GM20431 (cell line): ENCODE measurements at regions not wholly inside any gene's neighbourhood (a gene's known extent, or its start where the extent isn't known, plus 50 kb on each side); places are given as distances from the start of the nearest gene placed in this dataset.

Source experiments
- in situ Hi-C: fragments of 300-500 bp; cut with MseI, MboI; formaldehyde crosslinking; loops from one replicate; pipeline ENCODE4 v1.15.0; 2020; ENCODE audit warnings: low sequenced_read_pairs; ENCODE audit not compliant: unreplicated experiment

DNA sequence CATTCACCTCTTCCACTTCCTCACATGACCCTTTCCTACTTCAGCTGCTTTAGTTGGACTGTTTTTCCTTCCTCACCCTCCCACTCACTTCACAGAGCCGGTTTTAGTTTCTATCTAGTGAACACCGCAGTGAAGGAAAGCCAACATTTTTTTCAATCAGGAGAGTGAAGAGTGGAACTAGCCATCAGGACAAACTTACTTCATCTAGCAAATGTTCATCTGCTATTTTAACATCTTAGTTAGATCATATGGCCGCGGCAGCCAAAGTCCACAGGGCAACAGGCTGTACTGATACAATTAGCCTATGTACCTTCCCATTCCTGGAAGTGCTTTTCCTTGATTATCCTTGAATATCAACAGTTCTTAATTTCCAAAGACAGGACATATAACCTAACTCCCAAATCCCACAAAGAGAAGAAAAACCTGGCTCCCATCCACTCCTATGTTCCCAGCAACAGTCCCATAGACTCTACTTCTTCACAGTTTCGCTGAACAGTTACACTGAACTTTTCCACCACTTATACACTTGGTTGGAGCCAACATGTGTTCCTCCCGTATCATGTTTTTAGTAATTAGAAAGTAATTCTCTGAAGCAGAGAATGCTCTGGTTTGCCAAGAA, 456.2 kb upstream of the THBS1 start:
- in situ Hi-C loops: no loop called here

DNA sequence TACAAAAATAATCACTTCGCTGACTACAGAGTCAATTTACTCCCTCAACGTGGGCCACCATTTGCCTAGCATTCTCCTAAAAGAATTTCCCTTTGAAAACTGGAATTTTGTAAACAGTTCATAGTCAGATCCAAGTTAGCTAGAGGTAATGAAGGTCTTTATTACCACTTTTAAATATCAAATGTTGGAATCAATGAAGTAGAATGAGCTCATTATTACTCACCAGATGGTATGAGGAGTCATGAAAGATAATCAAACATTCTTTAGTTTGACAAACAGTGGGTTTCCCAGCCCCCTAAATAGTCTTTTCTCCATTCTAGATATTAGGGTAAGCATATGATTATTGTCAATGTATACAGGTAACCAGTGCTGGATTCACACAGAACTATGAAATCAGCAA, 455.7 kb upstream of the THBS1 start:
- in situ Hi-C loops: no loop called here

DNA sequence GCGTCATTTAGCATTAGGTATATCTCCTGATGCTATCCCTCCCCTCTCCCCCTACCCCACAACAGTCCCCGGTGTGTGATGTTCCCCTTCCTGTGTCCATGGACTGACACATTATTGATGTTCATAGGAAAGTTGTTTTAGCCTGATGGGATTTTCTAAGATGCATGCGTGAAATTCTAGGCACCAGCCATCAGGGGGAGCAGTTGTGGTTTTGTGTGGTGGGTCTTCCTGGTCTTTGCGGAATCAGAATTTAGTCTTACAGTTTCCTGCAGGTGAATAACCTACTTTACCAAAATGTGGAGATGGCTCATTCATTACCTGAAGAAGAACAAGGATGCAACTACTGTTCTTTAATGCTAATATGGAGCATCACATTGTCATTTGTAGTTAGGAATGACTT, 455.0 kb upstream of the THBS1 start:
- in situ Hi-C loops: no loop called here

DNA sequence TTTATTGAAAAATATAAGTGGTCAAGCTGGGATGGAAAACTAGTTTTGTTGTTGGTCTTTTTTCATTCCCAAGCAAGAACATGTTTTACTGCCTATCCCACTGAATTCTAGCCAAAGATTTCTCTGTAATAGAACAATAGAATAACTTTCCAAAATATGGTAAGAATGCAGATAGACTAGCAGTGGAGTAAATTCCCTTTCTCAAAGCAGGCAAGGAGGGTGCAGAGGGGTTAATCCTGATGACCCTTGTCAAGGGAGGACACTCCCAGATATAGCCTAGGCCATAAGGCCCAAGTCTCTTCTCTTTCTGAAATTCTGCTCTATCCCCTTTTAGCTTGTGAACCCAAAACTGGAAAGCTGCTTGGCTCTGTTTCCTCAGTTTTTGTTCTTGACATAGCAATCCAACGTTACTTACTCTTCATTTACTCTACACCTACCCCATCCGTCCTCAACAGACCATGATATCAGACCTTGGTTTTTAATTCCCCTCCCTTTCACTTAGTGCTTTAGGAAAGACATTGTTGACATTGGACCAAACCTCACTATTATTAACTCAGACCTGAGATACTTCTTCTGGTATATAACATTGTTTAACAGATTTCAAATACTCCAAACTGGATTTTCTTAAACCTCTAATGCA, 453.6 kb upstream of the THBS1 start:
- in situ Hi-C loops: no loop called here

DNA sequence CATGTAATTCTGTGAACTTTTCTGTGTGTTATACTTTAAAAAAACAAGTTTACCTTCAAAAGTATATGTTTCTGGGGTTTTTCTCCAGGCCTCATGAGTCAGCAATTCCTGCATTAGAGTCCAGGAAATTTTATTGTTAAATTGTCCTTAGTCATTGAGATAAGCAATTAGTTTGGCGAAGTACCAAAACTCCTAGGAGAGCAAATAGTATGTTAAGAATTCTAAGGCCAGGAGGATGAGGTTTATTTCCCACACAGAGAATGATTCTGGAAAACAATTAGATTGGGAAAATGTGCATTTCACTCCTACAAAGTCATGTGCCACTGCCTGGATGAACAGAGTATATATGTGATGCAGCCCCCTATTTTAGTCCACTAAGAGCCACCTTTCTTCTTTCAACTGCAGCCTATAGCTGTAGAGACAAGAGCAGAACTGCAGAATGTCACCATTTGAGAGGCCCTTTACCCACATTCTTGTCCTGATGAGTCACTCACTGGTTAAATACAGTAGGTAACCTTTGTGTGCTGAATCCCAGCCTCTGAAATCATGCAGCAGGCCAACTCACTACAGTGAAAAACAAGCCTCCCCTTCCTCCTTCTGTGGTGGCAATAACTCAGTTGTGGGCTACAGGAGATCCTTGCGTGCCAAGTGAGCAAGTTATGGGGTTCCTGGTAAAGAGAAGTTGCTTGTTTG, 452.8 kb upstream of the THBS1 start:
- in situ Hi-C loops: no loop called here

DNA sequence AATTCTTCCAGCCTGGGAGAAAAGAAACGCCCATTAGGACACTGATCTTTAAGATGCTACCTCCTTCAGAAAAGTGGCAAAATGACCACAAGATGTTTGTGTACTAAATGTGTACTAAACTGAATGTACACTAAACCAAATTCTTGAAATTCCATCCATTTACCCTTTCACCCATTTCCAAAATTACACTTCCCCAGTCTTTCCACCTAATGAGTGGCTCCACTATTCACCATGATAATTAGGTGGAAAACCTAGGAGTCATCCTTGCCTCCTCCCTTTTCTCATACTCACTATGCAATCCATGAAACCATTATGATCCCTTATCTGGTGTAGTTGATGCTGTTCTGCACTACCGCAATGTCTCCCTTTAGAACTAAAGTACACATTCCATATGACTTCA, 452.1 kb upstream of the THBS1 start:
- in situ Hi-C loops: no loop called here

DNA sequence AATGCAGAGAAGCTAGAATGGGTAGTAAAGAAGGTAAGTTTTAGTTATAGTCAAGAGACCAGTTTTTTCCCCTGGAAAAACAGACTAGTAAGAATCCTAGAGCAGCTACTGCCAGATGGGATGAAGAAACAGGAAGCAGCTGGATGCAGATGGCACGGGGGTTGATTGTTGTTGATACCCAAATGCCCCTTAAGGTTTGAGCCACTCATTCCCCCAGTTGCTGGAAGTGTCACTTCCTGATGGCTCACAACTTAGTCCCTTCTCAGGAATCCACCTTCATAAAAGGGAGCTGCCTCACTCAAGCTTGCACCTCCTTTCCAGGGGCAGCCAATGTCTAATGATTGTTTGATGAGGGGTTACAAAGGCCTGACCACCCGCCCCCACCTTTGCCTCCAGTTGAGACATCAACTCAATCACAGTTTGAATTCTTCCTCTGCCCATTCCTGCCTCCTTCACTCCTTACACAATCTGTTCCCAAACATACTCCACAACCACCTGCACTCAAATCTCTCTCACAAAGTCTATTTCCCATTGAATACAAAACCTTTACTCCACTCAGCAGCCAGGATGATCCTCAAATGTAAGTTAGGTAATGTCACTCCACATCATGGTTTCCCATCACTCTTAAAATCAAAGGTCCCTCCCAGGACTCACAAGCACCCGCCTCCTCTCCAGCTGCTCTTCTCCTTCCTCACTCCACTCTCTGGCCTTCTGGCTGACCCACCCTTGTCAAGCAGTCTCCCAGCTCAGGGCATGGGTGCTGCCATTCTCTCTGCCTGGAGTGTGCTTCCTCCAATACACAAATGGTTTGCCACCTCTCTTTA, 450.1 kb upstream of the THBS1 start:
- in situ Hi-C loops: no loop called here

DNA sequence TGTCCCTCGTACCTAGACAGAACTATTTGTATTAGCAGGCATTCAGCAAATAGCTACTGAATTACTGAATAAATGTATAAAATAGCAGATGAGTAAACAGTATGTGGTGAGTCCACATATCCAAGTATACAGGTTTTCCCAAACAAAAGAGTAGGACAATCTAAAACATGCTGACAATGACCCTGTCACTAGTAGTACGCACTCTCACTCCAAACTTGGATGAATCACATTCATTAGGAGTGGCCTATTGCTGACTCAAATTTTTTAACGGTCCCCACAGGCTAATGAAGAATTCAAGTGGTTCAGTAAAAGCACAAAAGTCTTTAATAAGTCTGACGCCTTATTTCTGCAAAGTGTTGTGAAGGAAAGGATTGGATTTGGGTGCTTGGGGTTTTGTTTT, 449.3 kb upstream of the THBS1 start:
- in situ Hi-C loops: no loop called here

DNA sequence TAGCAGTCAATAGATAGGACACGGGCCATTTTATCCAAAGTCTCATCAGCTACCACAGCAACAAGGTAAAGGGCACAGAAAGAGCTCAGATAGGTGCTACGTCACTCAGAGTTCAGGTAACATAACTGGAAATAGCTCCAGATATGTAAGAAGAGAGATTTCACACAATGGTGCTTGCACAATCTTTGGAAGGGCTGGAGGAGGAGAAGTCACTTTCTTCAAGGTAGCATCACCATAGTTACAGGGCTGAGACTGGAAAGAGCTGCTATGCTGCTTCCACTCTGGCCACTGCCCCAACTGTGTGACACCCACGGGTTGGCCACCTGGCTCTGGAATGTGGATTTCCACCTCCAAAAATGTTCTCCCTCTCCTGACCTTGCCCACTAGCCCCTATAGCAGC, 448.8 kb upstream of the THBS1 start:
- in situ Hi-C loops: no loop called here

DNA sequence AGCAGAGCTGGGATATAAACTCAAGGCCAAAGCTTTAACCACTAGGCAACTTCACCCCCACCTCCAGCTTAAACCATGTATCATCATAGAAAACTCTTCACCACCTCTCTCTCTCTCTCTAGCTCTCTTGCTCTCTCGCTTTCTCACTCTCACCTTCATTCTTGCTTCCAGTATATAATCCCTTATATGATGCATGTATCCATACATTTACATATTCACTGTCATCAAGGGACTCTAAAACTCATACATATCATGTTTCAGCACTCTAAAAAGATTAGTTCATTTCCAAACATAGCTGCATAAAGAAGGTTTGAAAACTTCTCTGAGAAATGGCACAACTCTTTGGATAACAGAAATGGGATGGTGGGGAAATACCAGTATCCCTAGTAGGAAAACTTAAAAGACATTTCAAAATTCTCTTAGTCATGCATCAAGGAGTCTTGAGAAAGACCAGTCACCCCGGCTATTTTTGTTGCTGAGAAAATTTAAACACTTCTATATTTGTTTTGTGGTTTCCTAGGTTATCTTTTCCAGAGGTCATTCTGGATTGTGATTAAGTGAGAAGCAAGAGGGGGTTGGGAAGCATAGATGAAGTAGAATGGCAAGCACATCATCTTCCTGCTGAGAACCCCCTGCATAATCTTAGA, 447.8 kb upstream of the THBS1 start:
- in situ Hi-C loops: no loop called here

DNA sequence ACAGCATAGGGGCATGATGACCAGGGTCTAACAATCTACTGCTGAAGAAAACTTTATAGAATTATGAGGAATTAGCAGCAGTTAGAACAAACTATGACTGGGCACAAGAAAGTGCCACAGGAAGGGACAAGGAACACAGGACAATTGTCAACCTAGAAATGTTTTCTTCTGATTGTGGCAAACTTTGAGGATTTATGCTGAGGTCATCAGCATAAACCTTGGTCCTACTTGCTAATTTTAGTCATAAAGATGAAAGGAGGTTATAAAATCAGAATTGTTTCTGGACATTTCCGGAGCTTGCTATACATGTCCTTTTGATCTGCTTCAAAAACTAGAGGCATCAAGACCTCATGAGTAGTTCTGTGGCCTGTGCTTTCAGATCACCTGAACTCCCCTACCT, 446.6 kb upstream of the THBS1 start:
- in situ Hi-C loops: no loop called here

DNA sequence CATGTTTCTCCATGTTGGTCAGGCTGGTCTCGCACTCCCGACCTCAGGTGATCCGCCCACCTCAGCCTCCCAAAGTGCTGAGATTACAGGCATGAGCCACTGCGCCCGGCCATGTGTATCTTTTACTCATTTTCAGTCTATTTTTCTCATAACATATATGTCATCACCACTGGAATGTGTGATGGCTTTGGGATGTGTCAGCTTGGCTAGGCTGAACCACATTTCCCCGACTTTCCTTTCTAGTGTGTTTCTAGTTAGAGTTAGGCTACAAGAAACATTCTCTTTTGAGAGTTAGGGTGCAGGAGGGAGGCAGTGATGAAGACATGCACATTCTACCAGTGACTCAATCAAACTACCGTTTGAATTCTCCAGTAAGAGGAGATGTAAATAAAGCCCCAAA, 444.9 kb upstream of the THBS1 start:
- in situ Hi-C loops: no loop called here

DNA sequence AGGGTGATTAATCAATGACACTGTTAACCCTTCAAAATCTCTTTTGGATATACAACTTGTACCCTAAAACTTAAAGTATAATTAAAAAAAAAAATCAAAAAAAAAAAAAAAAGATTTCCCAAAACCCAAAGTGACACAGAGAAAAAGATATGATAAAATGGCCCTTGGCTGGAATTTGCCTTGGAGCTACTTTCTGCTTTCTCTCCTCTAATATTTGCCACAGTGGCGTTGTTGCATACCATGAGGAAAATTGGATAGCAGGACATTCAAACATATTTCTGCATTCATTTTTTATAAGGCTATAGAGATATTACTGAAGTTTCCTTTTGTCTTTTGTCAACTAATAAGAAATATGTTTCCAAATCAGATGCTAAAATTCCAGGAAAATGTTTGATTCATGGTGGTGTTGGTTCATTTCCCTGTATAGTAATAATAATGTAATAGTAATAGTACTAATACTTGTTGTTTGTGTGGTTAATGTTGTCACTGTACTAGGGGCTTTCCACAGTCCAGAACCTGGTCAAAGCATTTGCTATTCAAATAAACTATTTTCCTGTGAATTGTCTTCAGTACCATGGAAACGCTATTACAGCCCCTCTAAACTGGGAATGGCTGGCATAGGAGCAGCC, 441.3 kb upstream of the THBS1 start:
- in situ Hi-C loops: no loop called here

DNA sequence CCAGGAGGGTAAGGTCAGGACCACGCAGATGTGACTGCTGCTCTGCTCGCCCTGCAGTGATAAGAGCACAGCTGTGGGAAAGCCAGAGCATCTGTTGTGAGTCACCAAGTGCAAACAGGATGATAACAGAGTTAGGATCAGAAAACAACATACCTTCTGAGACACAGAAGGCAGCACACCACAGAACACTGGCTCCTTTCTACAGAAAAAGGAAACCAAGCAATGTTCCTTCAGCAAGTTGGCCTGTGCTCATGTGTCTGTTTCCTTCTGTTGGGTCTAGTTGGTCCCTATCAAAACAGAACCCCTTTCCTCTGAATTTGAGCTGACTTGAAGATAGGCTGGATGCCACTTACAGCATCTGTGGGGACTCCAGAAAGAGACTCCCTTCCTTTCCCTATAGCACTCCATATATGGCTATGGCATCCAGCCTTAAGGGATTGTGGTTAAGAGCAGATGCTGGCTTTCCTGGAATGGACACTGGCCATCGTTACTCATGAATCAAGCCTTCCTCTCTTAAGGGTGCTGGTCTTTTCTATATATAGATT, 440.7 kb upstream of the THBS1 start:
- in situ Hi-C loops: no loop called here

DNA sequence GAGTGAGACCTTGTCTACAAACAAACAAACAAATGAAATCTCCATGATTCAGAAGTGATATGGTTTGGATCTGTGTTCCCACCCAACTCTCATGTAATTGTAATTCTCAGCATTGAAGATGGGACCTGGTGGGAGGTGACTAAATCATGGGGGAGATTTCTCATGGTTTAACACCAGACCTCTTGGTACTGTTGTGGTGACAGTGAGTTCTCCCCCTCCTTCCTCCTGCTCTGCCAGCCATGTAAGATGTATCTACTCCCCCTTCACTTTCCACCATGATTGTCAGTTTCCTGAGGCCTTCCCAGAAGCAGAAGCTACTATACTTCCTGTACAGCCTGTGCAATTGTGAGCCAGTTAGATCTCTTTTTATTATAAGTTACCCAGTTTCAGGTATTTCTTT, 438.4 kb upstream of the THBS1 start:
- in situ Hi-C loops: no loop called here

DNA sequence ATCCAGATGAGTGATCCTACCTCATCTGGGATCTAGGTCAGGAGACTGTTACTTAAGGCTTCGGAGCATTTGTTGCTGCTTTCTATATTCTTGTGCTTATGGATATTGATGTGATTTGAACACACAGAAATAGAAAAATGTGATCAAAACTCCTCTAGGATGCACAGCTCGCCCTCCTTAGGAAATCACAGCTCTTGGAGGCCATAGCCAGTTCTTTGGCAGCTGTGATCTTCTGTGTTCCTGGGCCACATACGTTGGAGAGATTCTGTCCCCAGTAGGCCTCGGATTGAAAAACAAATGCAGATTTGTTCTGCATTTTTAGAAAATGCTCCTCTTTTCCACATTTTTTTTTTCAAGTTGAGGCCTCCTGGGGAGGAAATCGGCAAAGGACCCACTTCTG, 437.4 kb upstream of the THBS1 start:
- in situ Hi-C loops: no loop called here

DNA sequence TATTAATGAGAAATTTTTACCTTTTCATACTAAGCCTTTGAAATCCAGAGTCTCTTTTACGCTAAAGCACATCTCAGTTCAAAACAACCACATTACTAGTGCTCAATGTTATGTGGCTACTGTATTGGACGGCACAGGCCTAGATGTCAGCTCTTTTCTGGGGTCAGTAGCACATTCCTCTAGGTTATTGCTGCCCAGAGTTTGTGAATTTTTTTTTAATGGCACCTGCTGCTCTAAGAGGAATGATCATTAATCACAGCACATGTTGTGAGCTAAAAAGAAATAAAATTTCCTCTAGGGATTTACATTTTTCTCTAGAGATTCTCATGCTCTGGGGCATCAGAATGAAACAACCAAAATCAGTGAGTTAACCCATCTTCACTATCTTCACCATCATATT, 436.8 kb upstream of the THBS1 start:
- in situ Hi-C loops: no loop called here

DNA sequence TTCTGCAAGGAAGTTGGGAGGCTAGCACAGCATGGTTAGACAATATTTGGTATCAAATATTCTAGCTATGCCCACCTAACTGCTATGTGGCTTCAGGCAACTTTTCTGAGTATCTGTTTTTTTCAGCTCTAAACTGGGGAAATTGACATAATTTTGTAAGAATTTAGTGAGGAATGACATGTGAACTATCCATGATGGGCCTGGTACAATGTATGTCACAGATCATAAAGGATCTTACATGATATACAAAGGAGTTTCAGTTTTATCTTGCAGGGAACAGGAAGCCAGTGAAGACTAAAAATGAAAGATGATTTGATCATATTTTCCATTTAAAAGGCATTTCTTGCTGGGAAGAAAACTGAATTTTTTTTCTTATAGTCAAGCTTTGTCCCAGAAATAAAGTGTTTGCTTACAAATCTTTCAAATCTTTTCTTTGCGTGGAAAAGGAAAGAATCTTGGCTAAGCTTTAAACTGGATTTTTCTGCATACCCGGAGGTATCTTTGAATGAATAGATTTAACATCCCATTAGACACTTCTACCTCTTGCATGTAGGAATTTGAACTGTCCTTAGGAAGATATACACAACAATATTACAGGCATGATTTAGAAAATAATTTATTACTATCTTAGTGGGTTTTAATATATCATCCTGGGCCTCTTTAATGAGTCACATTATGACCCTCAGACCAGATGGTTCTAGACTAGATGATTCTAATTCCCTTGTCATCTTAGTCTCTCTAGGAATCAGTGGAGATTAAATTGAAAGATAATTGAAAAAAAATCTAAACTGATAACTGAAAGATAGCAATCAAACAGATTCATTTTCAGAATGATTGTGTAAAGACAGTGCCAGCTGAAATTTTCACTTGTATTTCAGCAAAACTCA, 436.0 kb upstream of the THBS1 start:
- in situ Hi-C loops: no loop called here
